ENCODE measurements at regions not wholly inside any gene's neighbourhood (a gene's known extent, or its start where the extent isn't known, plus 50 kb on each side); places are given as distances from the start of the nearest gene placed in this dataset.

GRCh38 chr5:121628783-121629182 lies 222.9 kb upstream of the FTMT start:
- no peak for TF ChIP-seq CTCF (IDR thresholded peaks at IDR 0.05)
- no peak for TF ChIP-seq POLR2A (IDR thresholded peaks at IDR 0.05)

Data from sigmoid colon (tissue), 3 donors.